Prostate gland (tissue), 2 donors: ENCODE measurements at regions not wholly inside any gene's neighbourhood (a gene's known extent, or its start where the extent isn't known, plus 50 kb on each side); places are given as distances from the start of the nearest gene placed in this dataset.

Experiments used
- DNase-seq: peaks from one replicate; pipeline ENCODE4 v3.0.0-alpha.2; 2019; ENCODE audit warnings: low spot score
- H3K27ac ChIP-seq, 2 donors: fragments of 200-600 bp; sonication (generic); 2 replicates each; pipeline ENCODE4 v1.5.1; 2017 to 2019
- H3K27me3 ChIP-seq: fragments of 200-600 bp; sonication (generic); replicated peaks from 2 replicates; pipeline ENCODE4 v1.5.1; 2019; ENCODE audit not compliant: insufficient read depth
- H3K36me3 ChIP-seq, 2 donors: fragments of 200-600 bp; sonication (generic); 1 replicate in 1 of 2; 2 replicates in 1 of 2; pipeline versions ENCODE4 v1.5.1 to v1.8.1; 2017 to 2019
- H3K4me1 ChIP-seq: fragments of 200-600 bp; sonication (generic); replicated peaks from 2 replicates; pipeline ENCODE4 v1.5.1; 2019
- H3K4me3 ChIP-seq, 2 donors: fragments of 200-600 bp; sonication (generic); 2 replicates each; pipeline ENCODE4 v1.5.1; 2017 to 2019
- H3K9me3 ChIP-seq: fragments of 200-600 bp; sonication (generic); 2 replicates; pipeline ENCODE4 v1.5.1; 2017
- POLR2A ChIP-seq: fragments of 450-650 bp; IDR thresholded peaks from one replicate; pipeline ENCODE4 v1.6.1; 2016; ENCODE audit warnings: antibody characterized with exemption, mild to moderate bottlenecking
- POLR2AphosphoS5 ChIP-seq: sonication (generic); formaldehyde crosslinking; IDR thresholded peaks from one replicate; pipeline ENCODE4 v1.6.1; 2017; ENCODE audit warnings: antibody characterized with exemption
- WGBS: methylation state at CpG from one replicate; pipeline ENCODE4 v1.1.5; 2018; 5-methylcytosine and 5-hydroxymethylcytosine counted together
- intact Hi-C: fragments of 100-400 bp; cut with DNase I; formaldehyde crosslinking; loops from one replicate; pipeline ENCODE4 v1.14.2; 2022
- TF ChIP-seq, protein P1 (sequence below), 4 experiments: fragments of 200-600 bp in 2 of 4; fragments of 450-650 bp in 2 of 4; sonication (generic) in 2 of 4; IDR thresholded peaks; 1 replicate in 3 of 4; 2 replicates in 1 of 4; pipeline ENCODE4 v1.5.1; 2016 to 2019; ENCODE audit warnings: antibody characterized with exemption in 4 of 4, mild to moderate bottlenecking in 2 of 4, moderate library complexity in 2 of 4

DNA sequence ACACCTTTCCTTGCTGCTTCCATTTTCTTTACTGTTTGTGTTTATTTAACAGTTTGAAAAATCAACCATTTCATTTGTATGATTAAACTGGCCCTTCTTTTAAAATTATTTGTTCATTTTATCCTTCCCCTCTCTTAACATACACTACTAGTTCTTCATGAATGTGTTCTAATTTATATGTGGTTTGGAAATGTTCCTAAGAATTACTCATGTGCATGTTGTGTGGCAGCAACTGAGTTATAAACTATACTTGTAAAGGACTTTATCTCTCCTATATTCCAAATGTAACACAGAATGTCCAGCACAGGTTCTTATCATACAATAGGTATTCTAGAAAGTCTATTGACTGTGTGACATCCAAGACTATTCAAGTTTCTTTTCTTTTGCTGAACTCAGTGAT, 358.2 kb upstream of the MEF2C start:
- intact Hi-C loops = no loop called here
- no peak for TF ChIP-seq POLR2A
- TF ChIP-seq, protein P1, sequence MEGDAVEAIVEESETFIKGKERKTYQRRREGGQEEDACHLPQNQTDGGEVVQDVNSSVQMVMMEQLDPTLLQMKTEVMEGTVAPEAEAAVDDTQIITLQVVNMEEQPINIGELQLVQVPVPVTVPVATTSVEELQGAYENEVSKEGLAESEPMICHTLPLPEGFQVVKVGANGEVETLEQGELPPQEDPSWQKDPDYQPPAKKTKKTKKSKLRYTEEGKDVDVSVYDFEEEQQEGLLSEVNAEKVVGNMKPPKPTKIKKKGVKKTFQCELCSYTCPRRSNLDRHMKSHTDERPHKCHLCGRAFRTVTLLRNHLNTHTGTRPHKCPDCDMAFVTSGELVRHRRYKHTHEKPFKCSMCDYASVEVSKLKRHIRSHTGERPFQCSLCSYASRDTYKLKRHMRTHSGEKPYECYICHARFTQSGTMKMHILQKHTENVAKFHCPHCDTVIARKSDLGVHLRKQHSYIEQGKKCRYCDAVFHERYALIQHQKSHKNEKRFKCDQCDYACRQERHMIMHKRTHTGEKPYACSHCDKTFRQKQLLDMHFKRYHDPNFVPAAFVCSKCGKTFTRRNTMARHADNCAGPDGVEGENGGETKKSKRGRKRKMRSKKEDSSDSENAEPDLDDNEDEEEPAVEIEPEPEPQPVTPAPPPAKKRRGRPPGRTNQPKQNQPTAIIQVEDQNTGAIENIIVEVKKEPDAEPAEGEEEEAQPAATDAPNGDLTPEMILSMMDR (IDR thresholded peaks at IDR 0.05) = no peak
- no peak for TF ChIP-seq POLR2AphosphoS5
- H3K27ac ChIP-seq = no peak overlapping the region

DNA sequence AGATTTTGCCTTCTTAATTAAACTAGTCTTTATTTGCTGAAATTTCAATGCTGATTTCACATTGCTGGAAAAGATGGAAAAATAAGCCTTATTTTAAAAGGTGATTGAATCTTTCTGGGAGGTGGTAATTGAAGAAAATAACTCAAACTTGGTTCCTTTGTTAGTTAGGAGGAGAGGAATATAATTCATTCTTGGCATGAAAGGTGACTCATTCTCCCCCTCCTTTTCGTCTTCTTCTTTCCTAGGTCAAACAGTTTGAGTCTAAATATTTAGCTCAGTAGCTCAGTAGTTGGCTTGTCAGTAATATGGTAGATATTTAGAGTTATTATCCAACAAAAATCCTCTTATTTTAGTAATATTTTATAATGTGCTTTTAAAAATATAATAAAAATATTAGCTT, 353.9 kb upstream of the MEF2C start:
- no peaks in the 10 kb centered on the region for H3K27me3 ChIP-seq
- H3K4me3 ChIP-seq = no peak overlapping the region
- intact Hi-C loops = no loop called here
- no peaks in the 10 kb centered on the region for H3K36me3 ChIP-seq
- DNase-seq = no peak
- TF ChIP-seq, protein P1 (IDR thresholded peaks at IDR 0.05) = no peak
- TF ChIP-seq POLR2AphosphoS5 = no peak
- TF ChIP-seq POLR2A = no peak
- no peak overlapping the region for H3K27ac ChIP-seq
- no peaks in the 10 kb centered on the region for H3K9me3 ChIP-seq
- WGBS = 39% methylated on average over 1 of the region's 1 CpG
- no peaks in the 10 kb centered on the region for H3K4me1 ChIP-seq

More for the DNA sequence above, 358.2 kb upstream of the MEF2C start:
- Histone ChIP-seq H3K36me3 (no peaks in the 10 kb centered on the region), H3K4me3 (no peak overlapping the region), H3K9me3 (no peaks in the 10 kb centered on the region), H3K4me1 (no peaks in the 10 kb centered on the region), H3K27me3 (no peaks in the 10 kb centered on the region)
- DNase-seq = no peak

DNA sequence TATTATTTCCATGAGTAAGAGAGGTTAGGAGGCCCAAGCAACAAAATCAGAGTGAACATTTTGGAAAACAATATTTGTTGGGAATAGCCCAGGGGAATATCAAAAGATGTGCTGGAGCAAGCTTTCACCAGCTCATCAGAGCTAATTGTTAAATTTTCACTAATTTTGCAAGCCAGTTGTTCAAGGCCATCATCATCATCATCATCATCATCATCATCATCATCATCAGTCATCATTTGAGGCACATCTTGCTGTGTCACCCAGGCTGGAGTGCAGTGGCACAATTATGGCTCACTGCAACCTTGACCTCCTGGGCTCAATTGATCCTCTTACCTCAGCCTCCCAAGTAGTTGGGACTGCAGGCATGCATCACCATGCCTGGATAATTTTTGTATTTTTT, 350.5 kb upstream of the MEF2C start:
- TF ChIP-seq, protein P1 (IDR thresholded peaks at IDR 0.05) = no peak
- no peak for TF ChIP-seq POLR2AphosphoS5
- TF ChIP-seq POLR2A = no peak
- Histone ChIP-seq H3K9me3 (no peaks in the 10 kb centered on the region), H3K4me1 (no peaks in the 10 kb centered on the region), H3K27ac (no peak overlapping the region), H3K4me3 (no peak overlapping the region), H3K27me3 (no peaks in the 10 kb centered on the region), H3K36me3 (no peaks in the 10 kb centered on the region)
- no peak for DNase-seq
- intact Hi-C loops = no loop called here

DNA sequence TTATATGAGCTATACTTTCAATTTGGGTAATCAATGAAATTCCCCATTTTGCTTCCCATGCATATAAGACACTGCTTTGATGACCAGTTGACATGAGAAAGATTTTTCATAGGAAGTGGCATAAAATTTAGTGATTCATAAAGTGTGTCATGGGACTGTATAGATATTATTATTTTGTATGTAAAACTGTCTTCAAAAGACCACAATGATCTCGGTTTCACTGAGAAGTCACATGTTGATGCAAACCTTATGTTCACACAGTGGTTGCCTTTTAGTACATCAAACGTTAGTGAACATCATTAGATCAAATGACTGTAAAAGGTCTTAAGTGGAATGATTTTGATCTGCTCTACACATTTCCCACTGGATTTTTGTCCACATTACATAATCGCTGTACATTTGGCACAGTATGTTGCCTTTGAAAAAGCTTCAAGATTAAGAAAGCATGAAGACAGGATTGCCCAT, 349.2 kb upstream of the MEF2C start:
- Histone ChIP-seq H3K4me3 (no peak overlapping the region), H3K27ac (no peak overlapping the region), H3K36me3 (no peaks in the 10 kb centered on the region), H3K4me1 (no peaks in the 10 kb centered on the region), H3K27me3 (no peaks in the 10 kb centered on the region), H3K9me3 (no peaks in the 10 kb centered on the region)
- no peak for DNase-seq
- WGBS = 39% methylated on average over 3 of the region's 3 CpGs
- TF ChIP-seq, protein P1 (IDR thresholded peaks at IDR 0.05) = no peak
- TF ChIP-seq POLR2A = no peak
- TF ChIP-seq POLR2AphosphoS5 = no peak
- intact Hi-C loops = no loop called here

DNA sequence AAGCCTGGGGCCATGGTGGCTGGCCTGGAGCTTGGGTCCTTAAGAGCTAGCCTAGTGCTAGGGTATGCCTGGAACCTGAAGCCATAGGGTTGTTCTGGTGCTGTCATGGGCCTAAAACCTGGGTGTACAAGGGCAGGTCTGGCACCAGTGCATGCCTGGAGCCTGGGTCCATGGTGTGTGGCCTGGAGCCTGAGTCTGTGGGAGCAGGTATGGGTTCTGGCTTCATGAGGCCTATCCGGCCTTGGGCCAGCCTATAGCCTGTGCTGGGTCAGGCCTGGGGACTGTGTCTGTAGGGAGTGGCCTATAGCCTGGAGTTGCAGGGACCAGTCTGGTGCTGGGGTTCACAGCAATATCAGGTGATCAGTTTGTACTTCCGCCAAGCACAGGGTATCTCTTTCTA, 347.2 kb upstream of the MEF2C start:
- Histone ChIP-seq H3K27ac (no peak overlapping the region), H3K36me3 (no peaks in the 10 kb centered on the region), H3K27me3 (no peaks in the 10 kb centered on the region), H3K4me3 (no peak overlapping the region), H3K9me3 (no peaks in the 10 kb centered on the region), H3K4me1 (no peaks in the 10 kb centered on the region)
- TF ChIP-seq POLR2AphosphoS5 = no peak
- TF ChIP-seq POLR2A = no peak
- TF ChIP-seq, protein P1 (IDR thresholded peaks at IDR 0.05) = no peak
- no peak for DNase-seq
- WGBS = 97% methylated on average over 2 of the region's 2 CpGs
- intact Hi-C loops = no loop called here
